ENCODE measurements at regions not wholly inside any gene's neighbourhood (a gene's known extent, or its start where the extent isn't known, plus 50 kb on each side); places are given as distances from the start of the nearest gene placed in this dataset.
"Not testable (repeated sequence)": the region's sequence is repeated elsewhere in the genome, so short reads cannot be mapped to it uniquely, and the experiment has no call there.

GRCh38 chrX:68994135-68994890 lies 165.5 kb downstream of the EFNB1 start:
- no peak for DNase-seq

GRCh38 chrX:68992821-68993397 lies 164.1 kb downstream of the EFNB1 start:
- DNase-seq = no peak

GRCh38 chrX:68991691-68992345 lies 163.0 kb downstream of the EFNB1 start:
- DNase-seq = no peak

- no peak for DNase-seq
These were observed 162.1 kb downstream of the EFNB1 start for GRCh38 chrX:68990948-68991347.

GRCh38 chrX:68989865-68990606 lies 161.2 kb downstream of the EFNB1 start:
- no peak for DNase-seq

- no peak for DNase-seq
These were observed 160.6 kb downstream of the EFNB1 start for GRCh38 chrX:68989456-68989855.

- DNase-seq = no peak
These were observed 160.0 kb downstream of the EFNB1 start for GRCh38 chrX:68988865-68989264.

GRCh38 chrX:68985135-68985755 lies 156.4 kb downstream of the EFNB1 start:
- DNase-seq = no peak

- DNase-seq = no peak
These were observed 154.4 kb downstream of the EFNB1 start for GRCh38 chrX:68983004-68983857.

GRCh38 chrX:68982476-68982875 lies 153.7 kb downstream of the EFNB1 start:
- DNase-seq = no peak

GRCh38 chrX:68980906-68981616 lies 152.2 kb downstream of the EFNB1 start:
- DNase-seq = no peak

- no peak for DNase-seq
These were observed 149.8 kb downstream of the EFNB1 start for GRCh38 chrX:68978655-68979054.

- DNase-seq = no peak
These were observed 149.4 kb downstream of the EFNB1 start for GRCh38 chrX:68978255-68978654.

- DNase-seq = no peak
These were observed 124.5 kb downstream of the EFNB1 start for GRCh38 chrX:68953331-68953730.

- not testable (repeated sequence) for DNase-seq
These were observed 123.3 kb downstream of the EFNB1 start for GRCh38 chrX:68951942-68952619.

GRCh38 chrX:68950937-68951336 lies 122.1 kb downstream of the EFNB1 start:
- DNase-seq = no peak

- DNase-seq = no peak
These were observed 119.2 kb downstream of the EFNB1 start for GRCh38 chrX:68947882-68948605.

GRCh38 chrX:68945603-68946228 lies 116.9 kb downstream of the EFNB1 start:
- no peak for DNase-seq

- no peak for DNase-seq
These were observed 116.3 kb downstream of the EFNB1 start for GRCh38 chrX:68945081-68945602.

All from T-helper 1 cell (primary cell).